Smooth muscle cell (in vitro differentiated cells): ENCODE measurements at regions not wholly inside any gene's neighbourhood (a gene's known extent, or its start where the extent isn't known, plus 50 kb on each side); places are given as distances from the start of the nearest gene placed in this dataset.

ENCODE experiments used
- DNase-seq: peaks from one replicate; lab custom pipeline; 2025; ENCODE audit not compliant: unreplicated experiment; lab: John Stamatoyannopoulos, UW
- H2AFZ ChIP-seq: fragments of 200-600 bp; sonication (generic); 2 replicates; pipeline ENCODE4 v1.6.0; 2016; ENCODE audit warnings: antibody characterized with exemption, low read depth, mild to moderate bottlenecking
- H3F3A ChIP-seq: fragments of 200-600 bp; sonication (generic); 2 replicates; pipeline ENCODE4 v1.6.0; 2017; ENCODE audit warnings: antibody characterized with exemption, low read depth
- H3K27ac ChIP-seq: fragments of 200-600 bp; sonication (generic); 2 replicates; pipeline ENCODE4 v1.5.1; 2016; ENCODE audit warnings: low read depth, mild to moderate bottlenecking
- H3K27me3 ChIP-seq: fragments of 200-600 bp; sonication (generic); 2 replicates; pipeline ENCODE4 v1.6.1; 2016; ENCODE audit warnings: low read depth, mild to moderate bottlenecking
- H3K36me3 ChIP-seq: fragments of 200-600 bp; sonication (generic); 2 replicates; pipeline ENCODE4 v1.5.1; 2016; ENCODE audit warnings: low read depth
- H3K4me1 ChIP-seq: fragments of 200-600 bp; sonication (generic); 2 replicates; pipeline ENCODE4 v1.5.1; 2016; ENCODE audit warnings: low read depth
- H3K4me2 ChIP-seq: fragments of 200-600 bp; sonication (generic); 2 replicates; pipeline ENCODE4 v1.6.0; 2016; ENCODE audit warnings: mild to moderate bottlenecking
- H3K4me3 ChIP-seq: fragments of 200-600 bp; sonication (generic); 2 replicates; pipeline ENCODE4 v1.5.1; 2016; ENCODE audit warnings: mild to moderate bottlenecking
- H3K79me2 ChIP-seq: fragments of 200-600 bp; sonication (generic); 2 replicates; pipeline ENCODE4 v1.6.0; 2016; ENCODE audit warnings: low read depth, mild to moderate bottlenecking
- H3K9ac ChIP-seq: fragments of 200-600 bp; sonication (generic); 2 replicates; pipeline ENCODE4 v1.6.0; 2016; ENCODE audit warnings: low read depth
- H3K9me3 ChIP-seq: fragments of 200-600 bp; sonication (generic); replicated peaks from 2 replicates; pipeline ENCODE4 v1.5.1; 2016; ENCODE audit warnings: low read depth
- H4K20me1 ChIP-seq: fragments of 200-600 bp; sonication (generic); 2 replicates; pipeline ENCODE4 v1.6.0; 2016; ENCODE audit warnings: low read depth
- CTCF ChIP-seq: fragments of 200-600 bp; sonication (generic); IDR thresholded peaks from 2 replicates; pipeline ENCODE4 v1.5.1; 2017; ENCODE audit warnings: borderline replicate concordance, mild to moderate bottlenecking, antibody characterized with exemption; ENCODE audit not compliant: insufficient read depth, poor library complexity, severe bottlenecking
- WGBS: methylation state at CpG from one replicate; pipeline ENCODE4 v1.1.7; 2016; ENCODE audit warnings: low lambda C conversion rate; 5-methylcytosine and 5-hydroxymethylcytosine counted together

GRCh38 chr4:177178246-177178645 is 131.4 kb upstream of the NEIL3 start:
- no peak for TF ChIP-seq CTCF
- Histone ChIP-seq H3K27ac (no peak overlapping the region), H3K4me1 (no peaks in the 10 kb centered on the region), H2AFZ (no peak overlapping the region), H3K27me3 (no peaks in the 10 kb centered on the region), H3K4me2 (no peak overlapping the region), H3K9me3 (no peaks in the 10 kb centered on the region), H3K36me3 (no peaks in the 10 kb centered on the region), H3K79me2 (no peaks in the 10 kb centered on the region), H3K9ac (no peak overlapping the region), H3F3A (no peaks in the 10 kb centered on the region), H4K20me1 (no peaks in the 10 kb centered on the region), H3K4me3 (no peak overlapping the region)
- no peak for DNase-seq
- 92% methylated on average over 1 of the region's 1 CpG for WGBS

GRCh38 chr4:177182166-177182565 is 127.5 kb upstream of the NEIL3 start:
- Histone ChIP-seq H4K20me1 (no peaks in the 10 kb centered on the region), H3K4me2 (peak overlapping the region; percentile 67), H3K36me3 (no peaks in the 10 kb centered on the region), H3K4me3 (no peak overlapping the region), H3K79me2 (no peaks in the 10 kb centered on the region), H3K27ac (peak overlapping the region; percentile 21), H3K27me3 (no peaks in the 10 kb centered on the region), H3F3A (no peaks in the 10 kb centered on the region), H2AFZ (no peak overlapping the region), H3K9me3 (no peaks in the 10 kb centered on the region), H3K4me1 (no peaks in the 10 kb centered on the region), H3K9ac (no peak overlapping the region)
- TF ChIP-seq CTCF = no peak
- 39% methylated on average over 4 of the region's 4 CpGs for WGBS
- no peak for DNase-seq

GRCh38 chr4:177182728-177183127 is 126.9 kb upstream of the NEIL3 start:
- peak overlapping the region; percentile 21 for H3K27ac ChIP-seq
- no peaks in the 10 kb centered on the region for H4K20me1 ChIP-seq
- peak overlapping the region; percentile 67 for H3K4me2 ChIP-seq
- no peak overlapping the region for H2AFZ ChIP-seq
- H3K27me3 ChIP-seq = no peaks in the 10 kb centered on the region
- 86% methylated on average over 1 of the region's 1 CpG for WGBS
- DNase-seq = no peak
- TF ChIP-seq CTCF = no peak
- no peaks in the 10 kb centered on the region for H3K79me2 ChIP-seq
- H3K9ac ChIP-seq = no peak overlapping the region
- no peak overlapping the region for H3K4me3 ChIP-seq
- no peaks in the 10 kb centered on the region for H3K4me1 ChIP-seq
- H3F3A ChIP-seq = no peaks in the 10 kb centered on the region
- H3K9me3 ChIP-seq = no peaks in the 10 kb centered on the region
- H3K36me3 ChIP-seq = no peaks in the 10 kb centered on the region

- Histone ChIP-seq H3K9me3 (no peaks in the 10 kb centered on the region), H3K36me3 (no peaks in the 10 kb centered on the region), H3K79me2 (no peaks in the 10 kb centered on the region), H3K9ac (no peak overlapping the region), H3K4me1 (no peaks in the 10 kb centered on the region), H4K20me1 (no peaks in the 10 kb centered on the region), H3K4me3 (no peak overlapping the region), H3K27ac (no peak overlapping the region), H3F3A (no peaks in the 10 kb centered on the region), H2AFZ (no peak overlapping the region), H3K4me2 (no peak overlapping the region), H3K27me3 (no peaks in the 10 kb centered on the region)
- WGBS = 90% methylated on average over 2 of the region's 2 CpGs
- no peak for TF ChIP-seq CTCF
- DNase-seq = no peak
Observed at GRCh38 chr4:177185151-177185550, 124.5 kb upstream of the NEIL3 start.
